K562 (cell line): ENCODE measurements at regions not wholly inside any gene's neighbourhood (a gene's known extent, or its start where the extent isn't known, plus 50 kb on each side); places are given as distances from the start of the nearest gene placed in this dataset.
"Not testable (repeated sequence)": the region's sequence is repeated elsewhere in the genome, so short reads cannot be mapped to it uniquely, and the experiment has no call there.

Experiments
- ATAC-seq: fragments of 200-7000 bp; cut with Tn5 transposase; 3 replicates; pipeline ENCODE4 v1.9.1; 2020; ENCODE audit warnings: moderate library complexity
- BruUV-seq: library from RNA; stranded (reverse); fragments of 400-500 nt; replicated peaks from 2 replicates; lab custom pipeline; 2021; lab: Mats Ljungman, UMichigan
- CTCF ChIA-PET: fragments of 300-600 bp; formaldehyde crosslinking; extraction: SDS; loops from one replicate; lab custom pipeline; 2021; ENCODE audit warnings: low intra/inter-chr PET ratio; lab: Yijun Ruan, JAX
- POLR2A ChIA-PET: fragments of 300-600, 350-650 bp; sonication (Branson Sonifier 250); formaldehyde crosslinking; extraction: SDS; loops from one replicate; lab custom pipeline; 2021; ENCODE audit warnings: antibody characterized with exemption, inconsistent platforms; lab: Yijun Ruan, JAX
- DNase-seq, 4 experiments: peaks; one replicate each; pipeline versions ENCODE4 v3.0.0 to v3.0.0-alpha.2; 2011 to 2018; ENCODE audit warnings: low spot score in 3 of 4, mixed read lengths in 3 of 4; ENCODE audit errors: extremely low read depth in 1 of 4
- FAIRE-seq: peaks from 2 replicates; lab custom pipeline; 2011; peaks lifted over from hg19 to GRCh38; lab: Jason Lieb, UNC
- H2AFZ ChIP-seq: 2 replicates; pipeline ENCODE4 v1.6.0; 2011; ENCODE audit warnings: low read depth, low read length, control low read depth, inconsistent platforms
- H3K27ac ChIP-seq: fragments of 200-600 bp; 3 replicates; pipeline ENCODE4 v1.8.0; 2011; ENCODE audit warnings: low read depth, mild to moderate bottlenecking, control low read depth, inconsistent platforms, low read length, moderate library complexity, mixed read lengths; ENCODE audit errors: extremely low read depth
- H3K27me3 ChIP-seq, 2 experiments: fragments of 300-600 bp in 1 of 2; 2 replicates in 1 of 2; 3 replicates in 1 of 2; pipeline versions ENCODE4 v1.6.0 to v1.8.0; 2011; ENCODE audit warnings: inconsistent platforms in 2 of 2, low read length in 2 of 2, mild to moderate bottlenecking in 1 of 2, mixed read lengths in 1 of 2, moderate library complexity in 1 of 2; ENCODE audit not compliant: control insufficient read depth in 2 of 2, insufficient read depth in 2 of 2
- H3K36me3 ChIP-seq: fragments of 300-600 bp; 3 replicates; pipeline ENCODE4 v1.8.0; 2011; ENCODE audit warnings: mild to moderate bottlenecking, low read length, inconsistent platforms; ENCODE audit not compliant: control insufficient read depth, insufficient read depth
- H3K4me1 ChIP-seq, 2 experiments: fragments of 200-600 bp in 1 of 2; replicated peaks in 1 of 2; 2 replicates in 1 of 2; 3 replicates in 1 of 2; pipeline versions ENCODE4 v1.5.1 to v1.8.0; 2011; ENCODE audit warnings: inconsistent platforms in 2 of 2, low read length in 2 of 2, mild to moderate bottlenecking in 1 of 2, mixed read lengths in 1 of 2, moderate library complexity in 1 of 2; ENCODE audit not compliant: control insufficient read depth in 2 of 2, insufficient read depth in 2 of 2
- H3K4me2 ChIP-seq: 2 replicates; pipeline ENCODE4 v1.6.1; 2011; ENCODE audit warnings: low read length, control low read depth, inconsistent platforms, mixed read lengths; ENCODE audit not compliant: insufficient read depth
- H3K4me3 ChIP-seq: fragments of 200-600 bp; sonication (generic), shearing (Covaris generic); 2 replicates; pipeline ENCODE4 v1.5.1; 2016; ENCODE audit warnings: control low read depth, inconsistent platforms
- H3K79me2 ChIP-seq: fragments of 200-600 bp; 3 replicates; pipeline ENCODE4 v1.8.0; 2011; ENCODE audit warnings: low read length, inconsistent platforms; ENCODE audit not compliant: control insufficient read depth, insufficient read depth
- H3K9ac ChIP-seq, 2 experiments: 2 replicates each; pipeline versions ENCODE4 v1.6.0 to v1.6.1; 2011; ENCODE audit warnings: low read depth in 2 of 2, low read length in 2 of 2, control low read depth in 1 of 2, inconsistent platforms in 1 of 2, mild to moderate bottlenecking in 1 of 2, mixed read lengths in 1 of 2; ENCODE audit not compliant: insufficient read depth in 1 of 2
- H3K9me1 ChIP-seq: one replicate; pipeline ENCODE4 v1.6.0; 2011; ENCODE audit warnings: inconsistent platforms, mild to moderate bottlenecking, low read length, moderate library complexity; ENCODE audit not compliant: control insufficient read depth, insufficient read depth
- H3K9me3 ChIP-seq: replicated peaks from 2 replicates; pipeline ENCODE4 v1.5.1; 2011; ENCODE audit warnings: low read depth, low read length, inconsistent platforms; ENCODE audit not compliant: control insufficient read depth, insufficient read depth
- H4K20me1 ChIP-seq: replicated peaks from 2 replicates; pipeline ENCODE4 v1.6.1; 2011; ENCODE audit warnings: low read length, inconsistent platforms, mixed read lengths; ENCODE audit not compliant: control insufficient read depth, insufficient read depth
- ESRRA ChIP-seq: fragments of 450-650 bp; IDR thresholded peaks from 2 replicates; pipeline ENCODE4 v1.6.1; 2014; ENCODE audit warnings: low read depth, mild to moderate bottlenecking, moderate library complexity, borderline replicate concordance
- HNRNPUL1 ChIP-seq: fragments of 200-400 bp; formaldehyde crosslinking; IDR thresholded peaks from 2 replicates; pipeline ENCODE4 v1.6.1; 2017; ENCODE audit warnings: low read length
- NFE2 ChIP-seq: IDR thresholded peaks from 2 replicates; pipeline ENCODE4 v1.6.1; 2014; ENCODE audit warnings: antibody characterized with exemption, low read depth
- POLR2AphosphoS5 ChIP-seq: IDR thresholded peaks from 2 replicates; pipeline ENCODE4 v1.6.1; 2011; ENCODE audit warnings: mild to moderate bottlenecking, low read depth, low read length, moderate library complexity; ENCODE audit not compliant: control insufficient read depth, insufficient read depth
- RFX1 ChIP-seq: fragments of 450-650 bp; IDR thresholded peaks from 2 replicates; pipeline ENCODE4 v1.6.1; 2016; ENCODE audit warnings: mild to moderate bottlenecking, moderate library complexity
- TAL1 ChIP-seq: fragments of 450-650 bp; IDR thresholded peaks from 2 replicates; pipeline ENCODE4 v1.6.1; 2016; ENCODE audit warnings: mild to moderate bottlenecking
- ZNF12 ChIP-seq: sonication (generic); formaldehyde crosslinking; IDR thresholded peaks from 2 replicates; pipeline ENCODE4 v1.4.0; 2020; ENCODE audit warnings: mild to moderate bottlenecking, missing genetic modification reagents
- ZNF707 ChIP-seq: fragments of 250-450 bp; sonication (Bioruptor Pico); conservative IDR thresholded peaks from 2 replicates; pipeline ENCODE4 v1.8.0; 2022; ENCODE audit warnings: inconsistent platforms, mild to moderate bottlenecking, moderate library complexity
- WGBS: fragments of 100-300 bp; shearing (Covaris generic); methylation state at CpG from one replicate; pipeline ENCODE4 v1.1.6; 2016; ENCODE audit warnings: low coverage, mixed read lengths; ENCODE audit not compliant: insufficient coverage; ENCODE audit errors: missing lambda C conversion rate; 5-methylcytosine and 5-hydroxymethylcytosine counted together
- in situ Hi-C: fragments of 300-500 bp; cut with MboI; formaldehyde crosslinking; loops from 4 replicates; pipeline ENCODE4 v1.15.0; 2018; ENCODE audit warnings: inconsistent platforms, mixed read lengths
- intact Hi-C: fragments of 100-400 bp; cut with micrococcal nuclease; formaldehyde crosslinking; loops from 2 replicates; pipeline ENCODE4 v1.14.2; 2022
- TF ChIP-seq, protein P1 (sequence below): fragments of 250-450 bp; sonication (Bioruptor Pico); IDR thresholded peaks from 2 replicates; pipeline ENCODE4 v1.8.0; 2021; ENCODE audit warnings: borderline replicate concordance, mild to moderate bottlenecking, moderate library complexity; ENCODE audit not compliant: poor library complexity, severe bottlenecking

- TF ChIP-seq, protein P1, sequence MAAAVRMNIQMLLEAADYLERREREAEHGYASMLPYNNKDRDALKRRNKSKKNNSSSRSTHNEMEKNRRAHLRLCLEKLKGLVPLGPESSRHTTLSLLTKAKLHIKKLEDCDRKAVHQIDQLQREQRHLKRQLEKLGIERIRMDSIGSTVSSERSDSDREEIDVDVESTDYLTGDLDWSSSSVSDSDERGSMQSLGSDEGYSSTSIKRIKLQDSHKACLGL = no peak
- TF ChIP-seq NFE2 (no peak), HNRNPUL1 (no peak), TAL1 (no peak)
Measured at GRCh38 chr16:5215901-5216300, 118.3 kb upstream of the EEF2KMT start (continued).

- in situ Hi-C loops = no loop called here
Measured at GRCh38 chr16:5214466-5214865, 116.9 kb upstream of the EEF2KMT start.

GRCh38 chr16:5212501-5212900 is 114.9 kb upstream of the EEF2KMT start:
- H3K9ac ChIP-seq, CTCF ChIA-PET, H3K27me3 ChIP-seq, H3K36me3 ChIP-seq, H3K27ac ChIP-seq, H2AFZ ChIP-seq, FAIRE-seq, H3K4me3 ChIP-seq, ATAC-seq, in situ Hi-C loops, H3K4me1 ChIP-seq, intact Hi-C loops, BruUV-seq, POLR2A ChIA-PET, H3K79me2 ChIP-seq, H3K9me3 ChIP-seq, H3K4me2 ChIP-seq, H3K9me1 ChIP-seq, H4K20me1 ChIP-seq, DNase-seq: not testable (repeated sequence)
- whole genome bisulfite sequencing = 0% methylated on average over 5 of the region's 5 CpGs

More at GRCh38 chr16:5214466-5214865, 116.9 kb upstream of the EEF2KMT start:
- H3K4me1 ChIP-seq = no peaks in the 10 kb centered on the region
- ATAC-seq = no peak
- no peak overlapping the region for H2AFZ ChIP-seq
- no TSS peak for BruUV-seq
- no peak overlapping the region for H3K4me3 ChIP-seq
- intact Hi-C loops = no loop called here
- WGBS = 6% methylated on average over 7 of the region's 7 CpGs
- no peaks in the 10 kb centered on the region for H3K9me3 ChIP-seq
- H3K27ac ChIP-seq = no peak overlapping the region
- no peak overlapping the region for H3K4me2 ChIP-seq
- CTCF ChIA-PET = no interaction called here
- no peak for DNase-seq
- no peaks in the 10 kb centered on the region for H3K36me3 ChIP-seq
- H3K9ac ChIP-seq = no peak overlapping the region
- H3K27me3 ChIP-seq = no peaks in the 10 kb centered on the region; a peak in 1 of 5 replicates
- POLR2A ChIA-PET = interaction anchor here (0.6 kb wide), 1 partner anchor 10 kb away, joined by 3 read pairs; no protein-coding TSS in a partner anchor
- TF ChIP-seq ZNF707 (CRISPR knock-in tag) = no peak
- TF ChIP-seq RFX1 = no peak
- no peak for TF ChIP-seq POLR2AphosphoS5
- TF ChIP-seq ESRRA = no peak
- TF ChIP-seq ZNF12 = no peak
- no peaks in the 10 kb centered on the region for H3K9me1 ChIP-seq
- no peak for FAIRE-seq
- H3K79me2 ChIP-seq = no peaks in the 10 kb centered on the region
- no peaks in the 10 kb centered on the region for H4K20me1 ChIP-seq
